ENCODE measurements at regions not wholly inside any gene's neighbourhood (a gene's known extent, or its start where the extent isn't known, plus 50 kb on each side); places are given as distances from the start of the nearest gene placed in this dataset.

DNA sequence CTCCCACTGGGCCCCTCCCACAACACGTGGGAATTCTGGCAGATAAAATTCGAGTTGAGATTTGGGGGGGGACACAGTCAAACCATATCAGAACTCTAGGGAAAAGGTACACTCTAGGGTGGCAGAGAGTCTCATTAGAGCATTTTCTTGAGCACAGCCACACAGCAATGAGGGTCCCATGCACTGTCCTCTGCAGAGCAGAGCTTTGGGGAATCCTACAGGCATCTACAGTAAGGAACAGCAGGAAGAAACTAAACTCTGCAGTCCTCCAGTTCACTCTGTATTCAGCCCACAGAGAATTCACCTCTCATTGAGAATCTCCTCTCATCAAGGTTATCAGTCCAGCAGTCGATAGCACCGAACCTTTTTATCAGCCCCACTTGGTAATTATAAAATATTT, 438.6 kb upstream of the NOX3 start:
- Histone ChIP-seq H3K36me3 (replicated peaks; ENCODE audit: low read depth, low read length) (no peaks in the 10 kb centered on the region), H3K79me2 (ENCODE audit: low read length) (no peaks in the 10 kb centered on the region), H3K27me3 (ENCODE audit: low read depth, low read length) (no peaks in the 10 kb centered on the region), H3K9me3 (ENCODE audit: insufficient read depth, low read length) (no peaks in the 10 kb centered on the region), H3K4me3 (ENCODE audit: low read length) (no peak overlapping the region), H3K27ac (ENCODE audit: low read length) (no peak overlapping the region), H2AFZ (ENCODE audit: low read depth, low read length) (no peak overlapping the region), H3K4me2 (ENCODE audit: low read length) (no peak overlapping the region), H3K4me1 (ENCODE audit: low read length) (no peaks in the 10 kb centered on the region), H3K9ac (ENCODE audit: low read length) (no peak overlapping the region), H4K20me1 (ENCODE audit: insufficient read depth, low read length) (no peaks in the 10 kb centered on the region)
- no peak for TF ChIP-seq EZH2phosphoT487 (IDR thresholded peaks at IDR 0.05; ENCODE audit: low read depth)
- TF ChIP-seq, protein P1, sequence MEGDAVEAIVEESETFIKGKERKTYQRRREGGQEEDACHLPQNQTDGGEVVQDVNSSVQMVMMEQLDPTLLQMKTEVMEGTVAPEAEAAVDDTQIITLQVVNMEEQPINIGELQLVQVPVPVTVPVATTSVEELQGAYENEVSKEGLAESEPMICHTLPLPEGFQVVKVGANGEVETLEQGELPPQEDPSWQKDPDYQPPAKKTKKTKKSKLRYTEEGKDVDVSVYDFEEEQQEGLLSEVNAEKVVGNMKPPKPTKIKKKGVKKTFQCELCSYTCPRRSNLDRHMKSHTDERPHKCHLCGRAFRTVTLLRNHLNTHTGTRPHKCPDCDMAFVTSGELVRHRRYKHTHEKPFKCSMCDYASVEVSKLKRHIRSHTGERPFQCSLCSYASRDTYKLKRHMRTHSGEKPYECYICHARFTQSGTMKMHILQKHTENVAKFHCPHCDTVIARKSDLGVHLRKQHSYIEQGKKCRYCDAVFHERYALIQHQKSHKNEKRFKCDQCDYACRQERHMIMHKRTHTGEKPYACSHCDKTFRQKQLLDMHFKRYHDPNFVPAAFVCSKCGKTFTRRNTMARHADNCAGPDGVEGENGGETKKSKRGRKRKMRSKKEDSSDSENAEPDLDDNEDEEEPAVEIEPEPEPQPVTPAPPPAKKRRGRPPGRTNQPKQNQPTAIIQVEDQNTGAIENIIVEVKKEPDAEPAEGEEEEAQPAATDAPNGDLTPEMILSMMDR (IDR thresholded peaks at IDR 0.05; ENCODE audit: low read depth, low read length), result no peak

DNA sequence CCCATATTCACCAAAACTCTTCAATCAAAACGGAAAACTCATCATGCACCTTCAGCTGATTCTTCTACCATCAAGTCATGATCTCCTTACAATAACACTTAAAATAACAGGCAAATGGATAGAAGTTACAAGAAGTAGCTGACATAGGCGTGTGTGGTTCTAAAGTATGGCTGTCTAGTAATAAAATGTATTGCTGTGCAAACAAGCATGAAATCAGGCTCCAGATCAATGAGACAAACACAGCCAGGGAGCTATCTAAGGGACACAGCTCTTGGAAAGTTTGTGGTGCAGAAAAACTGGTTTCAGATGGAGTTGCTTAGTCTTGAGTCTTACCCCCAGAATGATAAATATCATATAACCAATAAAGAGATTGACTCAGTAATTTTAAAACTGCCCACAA, 434.8 kb upstream of the NOX3 start:
- Histone ChIP-seq H3K4me3 (ENCODE audit: low read length) (no peak overlapping the region), H3K27me3 (ENCODE audit: low read depth, low read length) (no peaks in the 10 kb centered on the region), H3K27ac (ENCODE audit: low read length) (no peak overlapping the region), H3K79me2 (ENCODE audit: low read length) (no peaks in the 10 kb centered on the region), H3K4me2 (ENCODE audit: low read length) (no peak overlapping the region), H3K9ac (ENCODE audit: low read length) (no peak overlapping the region), H4K20me1 (ENCODE audit: insufficient read depth, low read length) (no peaks in the 10 kb centered on the region), H3K4me1 (ENCODE audit: low read length) (no peaks in the 10 kb centered on the region), H3K9me3 (ENCODE audit: insufficient read depth, low read length) (no peaks in the 10 kb centered on the region), H3K36me3 (replicated peaks; ENCODE audit: low read depth, low read length) (no peaks in the 10 kb centered on the region), H2AFZ (ENCODE audit: low read depth, low read length) (no peak overlapping the region)
- no peak for TF ChIP-seq EZH2phosphoT487 (IDR thresholded peaks at IDR 0.05; ENCODE audit: low read depth)
- TF ChIP-seq, protein P1 (IDR thresholded peaks at IDR 0.05; ENCODE audit: low read depth, low read length), result no peak

DNA sequence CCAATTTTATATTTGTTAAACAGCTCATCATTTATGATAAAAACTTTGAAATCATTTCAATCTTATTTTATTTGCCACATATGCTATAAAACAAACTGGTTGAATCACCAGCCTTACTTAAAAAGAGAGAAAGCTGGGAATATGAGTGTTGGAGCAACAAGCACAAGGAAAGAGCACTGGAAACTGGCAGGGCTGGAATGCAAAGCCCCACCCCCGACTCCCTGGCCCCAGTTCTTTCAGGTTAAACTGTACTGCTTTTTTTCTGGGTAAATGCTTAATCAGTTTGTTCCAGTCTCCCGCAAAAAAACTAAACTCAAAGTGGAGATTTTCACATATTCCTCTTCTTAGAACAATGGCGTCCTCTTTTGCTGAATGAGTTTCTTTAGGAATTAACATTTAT, 433.8 kb upstream of the NOX3 start:
- Histone ChIP-seq H3K4me2 (ENCODE audit: low read length) (no peak overlapping the region), H3K36me3 (replicated peaks; ENCODE audit: low read depth, low read length) (no peaks in the 10 kb centered on the region), H3K4me1 (ENCODE audit: low read length) (no peaks in the 10 kb centered on the region), H3K27ac (ENCODE audit: low read length) (no peak overlapping the region), H3K9ac (ENCODE audit: low read length) (no peak overlapping the region), H2AFZ (ENCODE audit: low read depth, low read length) (no peak overlapping the region), H3K4me3 (ENCODE audit: low read length) (no peak overlapping the region), H4K20me1 (ENCODE audit: insufficient read depth, low read length) (no peaks in the 10 kb centered on the region), H3K27me3 (ENCODE audit: low read depth, low read length) (no peaks in the 10 kb centered on the region), H3K79me2 (ENCODE audit: low read length) (no peaks in the 10 kb centered on the region), H3K9me3 (ENCODE audit: insufficient read depth, low read length) (no peaks in the 10 kb centered on the region)
- TF ChIP-seq EZH2phosphoT487 (IDR thresholded peaks at IDR 0.05; ENCODE audit: low read depth), result no peak
- TF ChIP-seq, protein P1 (IDR thresholded peaks at IDR 0.05; ENCODE audit: low read depth, low read length), result no peak

DNA sequence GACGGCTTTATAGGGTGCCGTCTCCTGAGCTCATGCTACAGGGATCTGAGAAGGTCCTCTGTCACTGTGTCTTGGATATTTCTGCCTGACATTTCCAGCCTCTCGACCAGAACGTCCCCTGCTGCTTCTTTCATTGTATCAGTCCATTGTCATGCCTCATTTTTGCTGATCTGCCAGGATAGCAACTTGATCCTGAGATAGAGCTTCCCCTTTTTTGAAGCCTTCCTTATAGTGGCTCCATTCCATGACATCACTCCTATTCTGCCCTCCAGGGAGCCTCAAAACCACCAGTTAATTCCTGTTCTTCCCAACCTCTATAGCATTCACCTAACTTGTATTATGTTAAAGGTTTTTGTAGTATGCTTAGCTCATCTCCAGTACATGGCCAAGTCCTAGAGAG, 431.8 kb upstream of the NOX3 start:
- Histone ChIP-seq H2AFZ (ENCODE audit: low read depth, low read length) (no peak overlapping the region), H3K27ac (ENCODE audit: low read length) (no peak overlapping the region), H3K9me3 (ENCODE audit: insufficient read depth, low read length) (no peaks in the 10 kb centered on the region), H3K9ac (ENCODE audit: low read length) (no peak overlapping the region), H3K79me2 (ENCODE audit: low read length) (no peaks in the 10 kb centered on the region), H3K36me3 (replicated peaks; ENCODE audit: low read depth, low read length) (no peaks in the 10 kb centered on the region), H4K20me1 (ENCODE audit: insufficient read depth, low read length) (no peaks in the 10 kb centered on the region), H3K4me2 (ENCODE audit: low read length) (no peak overlapping the region), H3K4me1 (ENCODE audit: low read length) (no peaks in the 10 kb centered on the region), H3K27me3 (ENCODE audit: low read depth, low read length) (no peaks in the 10 kb centered on the region), H3K4me3 (ENCODE audit: low read length) (no peak overlapping the region)
- TF ChIP-seq, protein P1 (IDR thresholded peaks at IDR 0.05; ENCODE audit: low read depth, low read length), result no peak
- TF ChIP-seq EZH2phosphoT487 (IDR thresholded peaks at IDR 0.05; ENCODE audit: low read depth), result no peak
